ENCODE measurements at regions not wholly inside any gene's neighbourhood (a gene's known extent, or its start where the extent isn't known, plus 50 kb on each side); places are given as distances from the start of the nearest gene placed in this dataset.

GRCh38 chr3:180330440-180330839 is 271.5 kb upstream of the TTC14 start (continued):
- TF ChIP-seq ZNF462 (CRISPR knock-in tag; IDR thresholded peaks at IDR 0.05) (no peak), STAT1 (IDR thresholded peaks at IDR 0.05; ENCODE audit: unreplicated experiment) (no peak), ETS1 (IDR thresholded peaks at IDR 0.05) (no peak), REST (IDR thresholded peaks at IDR 0.05; ENCODE audit: unreplicated experiment) (no peak), ZNF114 (CRISPR knock-in tag; IDR thresholded peaks at IDR 0.05) (no peak), NANOG (IDR thresholded peaks at IDR 0.05; ENCODE audit: borderline replicate concordance) (no peak)

Measured in GM23338 (cell line).